H1 (cell line): ENCODE measurements at regions not wholly inside any gene's neighbourhood (a gene's known extent, or its start where the extent isn't known, plus 50 kb on each side); places are given as distances from the start of the nearest gene placed in this dataset.

ENCODE experiments used
- ASH2L ChIP-seq: fragments of 200-600, 300-600 bp; sonication (generic); IDR thresholded peaks from one replicate; pipeline ENCODE4 v1.7.1; 2017; ENCODE audit warnings: low read length
- CEBPB ChIP-seq: IDR thresholded peaks from 2 replicates; pipeline ENCODE4 v1.6.1; 2012; ENCODE audit warnings: low read depth, low read length
- JUND ChIP-seq: IDR thresholded peaks from 2 replicates; pipeline ENCODE4 v1.6.1; 2011; ENCODE audit warnings: mild to moderate bottlenecking, improper control_type of control experiment, low read length
- POLR2AphosphoS5 ChIP-seq: IDR thresholded peaks from 2 replicates; pipeline ENCODE4 v1.6.1; 2011; ENCODE audit warnings: low read depth, low read length
- TF ChIP-seq, protein P1 (sequence below), 3 experiments: IDR thresholded peaks; 1 replicate in 2 of 3; 2 replicates in 1 of 3; pipeline versions ENCODE4 v1.5.1 to v1.6.1; 2011; ENCODE audit warnings: low read length in 3 of 3, mild to moderate bottlenecking in 3 of 3, inconsistent platforms in 2 of 3, low read depth in 1 of 3, moderate library complexity in 1 of 3; ENCODE audit not compliant: insufficient read depth in 1 of 3; ENCODE audit errors: control extremely low read depth in 1 of 3
- TF ChIP-seq, protein P2 (sequence below): IDR thresholded peaks from 2 replicates; pipeline ENCODE4 v1.6.1; 2011; ENCODE audit warnings: low read length, improper control_type of control experiment

DNA sequence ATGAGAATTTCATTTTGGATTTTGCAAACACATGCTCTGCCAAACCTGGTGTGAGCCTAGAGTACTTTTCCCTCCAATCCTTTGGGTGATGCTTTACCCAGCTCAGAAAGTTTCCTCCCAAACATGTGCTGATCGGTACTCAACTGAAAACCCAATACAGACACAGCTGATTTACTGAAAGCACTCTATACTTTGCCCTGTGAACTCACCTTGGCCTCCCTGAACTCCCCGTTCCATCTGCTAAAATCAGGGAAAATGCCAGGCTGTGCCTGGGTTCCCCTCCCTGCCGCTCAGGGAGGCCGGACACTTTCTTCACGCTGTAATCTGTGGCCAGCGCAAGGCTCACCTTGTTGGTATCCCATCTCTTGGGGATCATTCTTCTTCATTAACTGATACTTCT, 391.2 kb downstream of the CBLN2 start:
- no peak for TF ChIP-seq ASH2L
- TF ChIP-seq JUND: no peak
- TF ChIP-seq POLR2AphosphoS5: no peak
- TF ChIP-seq, protein P1, sequence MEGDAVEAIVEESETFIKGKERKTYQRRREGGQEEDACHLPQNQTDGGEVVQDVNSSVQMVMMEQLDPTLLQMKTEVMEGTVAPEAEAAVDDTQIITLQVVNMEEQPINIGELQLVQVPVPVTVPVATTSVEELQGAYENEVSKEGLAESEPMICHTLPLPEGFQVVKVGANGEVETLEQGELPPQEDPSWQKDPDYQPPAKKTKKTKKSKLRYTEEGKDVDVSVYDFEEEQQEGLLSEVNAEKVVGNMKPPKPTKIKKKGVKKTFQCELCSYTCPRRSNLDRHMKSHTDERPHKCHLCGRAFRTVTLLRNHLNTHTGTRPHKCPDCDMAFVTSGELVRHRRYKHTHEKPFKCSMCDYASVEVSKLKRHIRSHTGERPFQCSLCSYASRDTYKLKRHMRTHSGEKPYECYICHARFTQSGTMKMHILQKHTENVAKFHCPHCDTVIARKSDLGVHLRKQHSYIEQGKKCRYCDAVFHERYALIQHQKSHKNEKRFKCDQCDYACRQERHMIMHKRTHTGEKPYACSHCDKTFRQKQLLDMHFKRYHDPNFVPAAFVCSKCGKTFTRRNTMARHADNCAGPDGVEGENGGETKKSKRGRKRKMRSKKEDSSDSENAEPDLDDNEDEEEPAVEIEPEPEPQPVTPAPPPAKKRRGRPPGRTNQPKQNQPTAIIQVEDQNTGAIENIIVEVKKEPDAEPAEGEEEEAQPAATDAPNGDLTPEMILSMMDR (IDR thresholded peaks at IDR 0.05; ENCODE audit: control extremely low read depth in 1 of 3, insufficient read depth in 1 of 3, low read depth in 1 of 3, low read length in 3 of 3): no peak
- TF ChIP-seq, protein P2, sequence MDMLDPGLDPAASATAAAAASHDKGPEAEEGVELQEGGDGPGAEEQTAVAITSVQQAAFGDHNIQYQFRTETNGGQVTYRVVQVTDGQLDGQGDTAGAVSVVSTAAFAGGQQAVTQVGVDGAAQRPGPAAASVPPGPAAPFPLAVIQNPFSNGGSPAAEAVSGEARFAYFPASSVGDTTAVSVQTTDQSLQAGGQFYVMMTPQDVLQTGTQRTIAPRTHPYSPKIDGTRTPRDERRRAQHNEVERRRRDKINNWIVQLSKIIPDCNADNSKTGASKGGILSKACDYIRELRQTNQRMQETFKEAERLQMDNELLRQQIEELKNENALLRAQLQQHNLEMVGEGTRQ: no peak
- no peak for TF ChIP-seq CEBPB
